Astrocyte (in vitro differentiated cells and primary cell): ENCODE measurements at regions not wholly inside any gene's neighbourhood (a gene's known extent, or its start where the extent isn't known, plus 50 kb on each side); places are given as distances from the start of the nearest gene placed in this dataset.

ENCODE experiments used
- CTCF ChIP-seq: IDR thresholded peaks from 2 replicates; pipeline ENCODE4 v1.5.1; 2011; ENCODE audit warnings: low read depth, mild to moderate bottlenecking, inconsistent platforms, low read length, moderate library complexity; ENCODE audit not compliant: insufficient read depth
- EZH2 ChIP-seq: IDR thresholded peaks from 2 replicates; pipeline ENCODE4 v1.6.1; 2012; ENCODE audit warnings: mild to moderate bottlenecking, low read length, inconsistent platforms; ENCODE audit not compliant: insufficient read depth

- TF ChIP-seq EZH2 = no peak
- no peak for TF ChIP-seq CTCF
These were observed 213.8 kb downstream of the BCAS1 start for GRCh38 chr20:53856300-53857295.
